IPS-18c (cell line): ENCODE measurements at regions not wholly inside any gene's neighbourhood (a gene's known extent, or its start where the extent isn't known, plus 50 kb on each side); places are given as distances from the start of the nearest gene placed in this dataset.
"Not testable (repeated sequence)": the region's sequence is repeated elsewhere in the genome, so short reads cannot be mapped to it uniquely, and the experiment has no call there.

Source experiments
- H3K4me3 ChIP-seq: 2 replicates; pipeline ENCODE4 v1.7.0; 2013; ENCODE audit warnings: low read depth, mild to moderate bottlenecking, low read length, moderate library complexity; ENCODE audit not compliant: insufficient read depth
- H3K9me3 ChIP-seq: one replicate; pipeline ENCODE4 v1.6.1; 2013; ENCODE audit warnings: mild to moderate bottlenecking, low read length, moderate library complexity; ENCODE audit not compliant: control insufficient read depth, insufficient read depth

GRCh38 chr10:46175831-46176230, 111.0 kb upstream of the ANTXRL start:
- Histone ChIP-seq H3K4me3 (no peak overlapping the region), H3K9me3 (no peaks in the 10 kb centered on the region)

GRCh38 chr10:46187431-46187830, 99.4 kb upstream of the ANTXRL start:
- not testable (repeated sequence) for H3K9me3 ChIP-seq, H3K4me3 ChIP-seq

GRCh38 chr10:46197050-46197449, 89.7 kb upstream of the ANTXRL start:
- Histone ChIP-seq H3K4me3 (no peak overlapping the region), H3K9me3 (no peaks in the 10 kb centered on the region)

GRCh38 chr10:46198516-46198915, 88.3 kb upstream of the ANTXRL start:
- Histone ChIP-seq H3K4me3 (no peak overlapping the region), H3K9me3 (no peaks in the 10 kb centered on the region)

GRCh38 chr10:46202405-46202804, 84.4 kb upstream of the ANTXRL start:
- H3K9me3 ChIP-seq, H3K4me3 ChIP-seq: not testable (repeated sequence)

- H3K4me3 ChIP-seq, H3K9me3 ChIP-seq: not testable (repeated sequence)
Measured at GRCh38 chr10:46204482-46205102, 82.2 kb upstream of the ANTXRL start.

- H3K9me3 ChIP-seq, H3K4me3 ChIP-seq: not testable (repeated sequence)
Measured at GRCh38 chr10:46210427-46210826, 76.4 kb upstream of the ANTXRL start.

GRCh38 chr10:46215426-46215825, 71.4 kb upstream of the ANTXRL start:
- no peaks in the 10 kb centered on the region for H3K9me3 ChIP-seq
- no peak overlapping the region for H3K4me3 ChIP-seq

- no peak overlapping the region for H3K4me3 ChIP-seq
Measured at GRCh38 chr10:46216003-46216634, 70.7 kb upstream of the ANTXRL start.

GRCh38 chr10:46216836-46217751, 69.7 kb upstream of the ANTXRL start:
- H3K9me3 ChIP-seq, result peaks cover 2% of the 10 kb centered on the region

More at GRCh38 chr10:46216003-46216634, 70.7 kb upstream of the ANTXRL start:
- no peaks in the 10 kb centered on the region for H3K9me3 ChIP-seq

GRCh38 chr10:46217752-46218453, 68.9 kb upstream of the ANTXRL start:
- peaks cover 2% of the 10 kb centered on the region for H3K9me3 ChIP-seq
- no peak overlapping the region for H3K4me3 ChIP-seq

More at GRCh38 chr10:46216836-46217751, 69.7 kb upstream of the ANTXRL start:
- no peak overlapping the region for H3K4me3 ChIP-seq

GRCh38 chr10:46218921-46219320, 67.9 kb upstream of the ANTXRL start:
- no peak overlapping the region for H3K4me3 ChIP-seq
- H3K9me3 ChIP-seq, result peaks cover 2% of the 10 kb centered on the region

- H3K4me3 ChIP-seq, H3K9me3 ChIP-seq: not testable (repeated sequence)
Measured at GRCh38 chr10:46219431-46219990, 67.3 kb upstream of the ANTXRL start.

- Histone ChIP-seq H3K4me3 (no peak overlapping the region), H3K9me3 (peaks cover 2% of the 10 kb centered on the region)
Measured at GRCh38 chr10:46220187-46220586, 66.6 kb upstream of the ANTXRL start.

- Histone ChIP-seq H3K9me3 (peaks cover 2% of the 10 kb centered on the region), H3K4me3 (no peak overlapping the region)
Measured at GRCh38 chr10:46220872-46221538, 65.8 kb upstream of the ANTXRL start.

- Histone ChIP-seq H3K4me3 (no peak overlapping the region), H3K9me3 (peaks cover 2% of the 10 kb centered on the region)
Measured at GRCh38 chr10:46222364-46222935, 64.3 kb upstream of the ANTXRL start.
